BE2C (cell line): ENCODE measurements at regions not wholly inside any gene's neighbourhood (a gene's known extent, or its start where the extent isn't known, plus 50 kb on each side); places are given as distances from the start of the nearest gene placed in this dataset.

Experiments used
- DNase-seq: peaks from one replicate; pipeline ENCODE4 v3.0.0-alpha.2; 2020
- H3K27me3 ChIP-seq: fragments of 250-450 bp; sonication (Bioruptor Pico); 2 replicates; pipeline ENCODE4 v1.5.1; 2020; ENCODE audit warnings: mild to moderate bottlenecking
- H3K36me3 ChIP-seq: fragments of 250-450 bp; sonication (Bioruptor Pico); 2 replicates; pipeline ENCODE4 v1.5.1; 2020; ENCODE audit warnings: mild to moderate bottlenecking
- H3K4me1 ChIP-seq: fragments of 250-450 bp; sonication (Bioruptor Pico); 2 replicates; pipeline ENCODE4 v1.5.1; 2020
- H3K4me3 ChIP-seq: 2 replicates; pipeline ENCODE4 v1.5.1; 2011; ENCODE audit warnings: low read depth, low read length
- H3K9me3 ChIP-seq: fragments of 250-450 bp; sonication (Bioruptor Pico); 2 replicates; pipeline ENCODE4 v1.5.1; 2020
- CTCF ChIP-seq: IDR thresholded peaks from 2 replicates; pipeline ENCODE4 v1.5.1; 2012; ENCODE audit warnings: mild to moderate bottlenecking, low read depth, low read length

- no peak for DNase-seq
- TF ChIP-seq CTCF, result no peak
- H3K36me3 ChIP-seq, result no peaks in the 10 kb centered on the region
- peaks cover 5% of the 10 kb centered on the region for H3K4me1 ChIP-seq
- no peak overlapping the region for H3K4me3 ChIP-seq
- no peaks in the 10 kb centered on the region for H3K27me3 ChIP-seq
- H3K9me3 ChIP-seq, result no peaks in the 10 kb centered on the region
These were observed 1189.2 kb downstream of the EFNB2 start for GRCh38 chr13:105346141-105346775.

GRCh38 chr13:105345730-105346129 is 1189.7 kb downstream of the EFNB2 start:
- no peaks in the 10 kb centered on the region for H3K36me3 ChIP-seq
- no peak for TF ChIP-seq CTCF

GRCh38 chr13:105345131-105345530 is 1190.3 kb downstream of the EFNB2 start:
- no peak overlapping the region for H3K4me3 ChIP-seq
- H3K9me3 ChIP-seq, result no peaks in the 10 kb centered on the region
- no peak for DNase-seq
- no peaks in the 10 kb centered on the region for H3K27me3 ChIP-seq
- peaks cover 8% of the 10 kb centered on the region for H3K4me1 ChIP-seq
- no peaks in the 10 kb centered on the region for H3K36me3 ChIP-seq
- TF ChIP-seq CTCF, result no peak

More at GRCh38 chr13:105345730-105346129, 1189.7 kb downstream of the EFNB2 start:
- Histone ChIP-seq H3K27me3 (no peaks in the 10 kb centered on the region), H3K9me3 (no peaks in the 10 kb centered on the region), H3K4me1 (peaks cover 8% of the 10 kb centered on the region), H3K4me3 (no peak overlapping the region)
- no peak for DNase-seq

- H3K4me1 ChIP-seq, result peaks cover 11% of the 10 kb centered on the region
- no peak for TF ChIP-seq CTCF
These were observed 1192.2 kb downstream of the EFNB2 start for GRCh38 chr13:105343134-105343806.

GRCh38 chr13:105342281-105342820 is 1193.1 kb downstream of the EFNB2 start:
- H3K4me1 ChIP-seq, result peaks cover 11% of the 10 kb centered on the region
- H3K27me3 ChIP-seq, result no peaks in the 10 kb centered on the region
- no peaks in the 10 kb centered on the region for H3K36me3 ChIP-seq
- TF ChIP-seq CTCF, result no peak
- no peak overlapping the region for H3K4me3 ChIP-seq
- DNase-seq, result no peak
- H3K9me3 ChIP-seq, result no peaks in the 10 kb centered on the region

More at GRCh38 chr13:105343134-105343806, 1192.2 kb downstream of the EFNB2 start:
- Histone ChIP-seq H3K36me3 (no peaks in the 10 kb centered on the region), H3K27me3 (no peaks in the 10 kb centered on the region), H3K4me3 (no peak overlapping the region), H3K9me3 (no peaks in the 10 kb centered on the region)
- no peak for DNase-seq

GRCh38 chr13:105341758-105342157 is 1193.7 kb downstream of the EFNB2 start:
- Histone ChIP-seq H3K36me3 (no peaks in the 10 kb centered on the region), H3K9me3 (no peaks in the 10 kb centered on the region), H3K27me3 (no peaks in the 10 kb centered on the region), H3K4me3 (no peak overlapping the region), H3K4me1 (peaks cover 11% of the 10 kb centered on the region)
- no peak for DNase-seq
- no peak for TF ChIP-seq CTCF
